ENCODE measurements at regions not wholly inside any gene's neighbourhood (a gene's known extent, or its start where the extent isn't known, plus 50 kb on each side); places are given as distances from the start of the nearest gene placed in this dataset.

DNA sequence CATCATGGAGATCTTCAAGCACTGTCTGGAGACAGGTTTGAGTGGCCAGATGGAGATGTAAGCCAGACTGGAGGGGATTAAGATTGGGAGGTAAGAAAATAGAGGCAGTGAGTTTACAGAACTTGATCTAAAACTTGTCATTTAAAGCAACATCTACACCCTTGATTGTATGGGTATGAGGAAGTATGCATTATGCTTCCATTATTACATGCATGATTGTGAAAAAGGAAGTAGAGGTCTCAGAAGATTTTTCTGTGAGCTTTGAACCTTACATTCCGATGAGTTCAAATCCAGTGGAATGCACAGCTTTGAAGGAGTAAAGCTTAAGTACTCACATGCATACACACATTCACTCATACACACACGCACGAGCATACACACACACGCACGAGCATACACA lies 550.8 kb downstream of the MED13L start:
- Mint-ChIP-seq H3K9me3 (ENCODE audit: low read depth, unreplicated experiment) (peaks cover 13% of the 10 kb centered on the region), H3K4me1 (ENCODE audit: low read depth, unreplicated experiment) (no peaks in the 10 kb centered on the region), H3K27me3 (ENCODE audit: unreplicated experiment) (no peaks in the 10 kb centered on the region), H3K36me3 (ENCODE audit: insufficient read depth, unreplicated experiment) (no peaks in the 10 kb centered on the region), H3K4me3 (ENCODE audit: low read depth, unreplicated experiment) (no peak overlapping the region), H3K27ac (ENCODE audit: unreplicated experiment) (no peak overlapping the region)
- no TSS peak for BruUV-seq (replicated peaks)
- intact Hi-C loops (cut with micrococcal nuclease; ENCODE audit: unreplicated experiment) = no loop called here
- TF ChIP-seq, protein P1, sequence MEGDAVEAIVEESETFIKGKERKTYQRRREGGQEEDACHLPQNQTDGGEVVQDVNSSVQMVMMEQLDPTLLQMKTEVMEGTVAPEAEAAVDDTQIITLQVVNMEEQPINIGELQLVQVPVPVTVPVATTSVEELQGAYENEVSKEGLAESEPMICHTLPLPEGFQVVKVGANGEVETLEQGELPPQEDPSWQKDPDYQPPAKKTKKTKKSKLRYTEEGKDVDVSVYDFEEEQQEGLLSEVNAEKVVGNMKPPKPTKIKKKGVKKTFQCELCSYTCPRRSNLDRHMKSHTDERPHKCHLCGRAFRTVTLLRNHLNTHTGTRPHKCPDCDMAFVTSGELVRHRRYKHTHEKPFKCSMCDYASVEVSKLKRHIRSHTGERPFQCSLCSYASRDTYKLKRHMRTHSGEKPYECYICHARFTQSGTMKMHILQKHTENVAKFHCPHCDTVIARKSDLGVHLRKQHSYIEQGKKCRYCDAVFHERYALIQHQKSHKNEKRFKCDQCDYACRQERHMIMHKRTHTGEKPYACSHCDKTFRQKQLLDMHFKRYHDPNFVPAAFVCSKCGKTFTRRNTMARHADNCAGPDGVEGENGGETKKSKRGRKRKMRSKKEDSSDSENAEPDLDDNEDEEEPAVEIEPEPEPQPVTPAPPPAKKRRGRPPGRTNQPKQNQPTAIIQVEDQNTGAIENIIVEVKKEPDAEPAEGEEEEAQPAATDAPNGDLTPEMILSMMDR (IDR thresholded peaks at IDR 0.05; ENCODE audit: unreplicated experiment) = no peak
- CTCF ChIA-PET = no interaction called here
- DNase-seq = no peak

DNA sequence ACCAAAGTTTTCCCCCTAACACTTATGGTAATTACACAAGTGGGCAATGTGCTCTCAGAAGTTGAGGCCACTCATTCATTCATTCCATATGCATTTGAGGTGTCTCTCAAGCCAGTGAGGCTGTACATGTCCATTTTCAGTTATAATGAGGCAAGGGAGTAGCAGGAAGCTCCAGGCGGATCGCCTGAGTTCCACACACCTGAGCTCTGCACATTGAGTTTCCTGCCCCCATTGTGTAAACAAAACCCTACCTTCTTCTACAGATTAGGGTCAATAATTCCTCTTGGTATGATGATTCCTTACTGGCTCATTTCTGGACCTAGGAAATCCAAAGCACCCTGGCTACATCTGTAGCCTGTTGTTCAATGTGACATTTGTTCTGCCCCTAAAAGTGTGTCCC lies 555.3 kb downstream of the MED13L start:
- no TSS peak for BruUV-seq (replicated peaks)
- no peak for DNase-seq
- H3K36me3 Mint-ChIP-seq (ENCODE audit: insufficient read depth, unreplicated experiment) = no peaks in the 10 kb centered on the region
- H3K9me3 Mint-ChIP-seq (ENCODE audit: low read depth, unreplicated experiment) = peaks cover 16% of the 10 kb centered on the region
- H3K4me1 Mint-ChIP-seq (ENCODE audit: low read depth, unreplicated experiment) = no peaks in the 10 kb centered on the region
- no peaks in the 10 kb centered on the region for H3K27me3 Mint-ChIP-seq (ENCODE audit: unreplicated experiment)
- H3K4me3 Mint-ChIP-seq (ENCODE audit: low read depth, unreplicated experiment) = no peak overlapping the region
- TF ChIP-seq, protein P1 (IDR thresholded peaks at IDR 0.05; ENCODE audit: unreplicated experiment) = no peak
- CTCF ChIA-PET = no interaction called here
- no peak overlapping the region for H3K27ac Mint-ChIP-seq (ENCODE audit: unreplicated experiment)
- intact Hi-C loops (cut with micrococcal nuclease; ENCODE audit: unreplicated experiment) = no loop called here

DNA sequence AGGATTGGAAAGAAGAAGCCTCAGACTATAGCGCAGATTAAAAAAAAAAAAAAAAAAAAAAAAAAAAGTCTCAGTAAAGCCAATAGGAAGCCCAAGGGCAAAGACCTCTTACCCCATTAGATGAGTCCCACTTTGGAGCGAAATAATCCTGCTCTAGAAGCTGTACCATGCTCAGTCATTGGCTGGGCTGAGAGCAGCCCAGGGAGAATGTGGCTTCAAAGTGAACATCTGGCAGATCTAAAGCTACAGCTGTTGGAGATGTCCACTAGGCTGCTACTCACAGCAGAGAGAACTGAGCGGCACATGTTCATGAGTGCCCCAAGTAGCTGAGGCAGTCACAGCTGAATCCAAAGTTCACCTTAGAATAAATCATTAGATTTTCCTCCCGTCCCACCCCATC lies 560.9 kb downstream of the MED13L start:
- peaks cover 19% of the 10 kb centered on the region for H3K9me3 Mint-ChIP-seq (ENCODE audit: low read depth, unreplicated experiment)
- TF ChIP-seq, protein P1 (IDR thresholded peaks at IDR 0.05; ENCODE audit: unreplicated experiment) = no peak
- H3K27ac Mint-ChIP-seq (ENCODE audit: unreplicated experiment) = no peak overlapping the region
- intact Hi-C loops (cut with micrococcal nuclease; ENCODE audit: unreplicated experiment) = no loop called here
- no peaks in the 10 kb centered on the region for H3K4me1 Mint-ChIP-seq (ENCODE audit: low read depth, unreplicated experiment)
- CTCF ChIA-PET = no interaction called here
- no peak overlapping the region for H3K4me3 Mint-ChIP-seq (ENCODE audit: low read depth, unreplicated experiment)
- no peak for DNase-seq
- BruUV-seq (replicated peaks) = no TSS peak
- no peaks in the 10 kb centered on the region for H3K27me3 Mint-ChIP-seq (ENCODE audit: unreplicated experiment)
- no peaks in the 10 kb centered on the region for H3K36me3 Mint-ChIP-seq (ENCODE audit: insufficient read depth, unreplicated experiment)

DNA sequence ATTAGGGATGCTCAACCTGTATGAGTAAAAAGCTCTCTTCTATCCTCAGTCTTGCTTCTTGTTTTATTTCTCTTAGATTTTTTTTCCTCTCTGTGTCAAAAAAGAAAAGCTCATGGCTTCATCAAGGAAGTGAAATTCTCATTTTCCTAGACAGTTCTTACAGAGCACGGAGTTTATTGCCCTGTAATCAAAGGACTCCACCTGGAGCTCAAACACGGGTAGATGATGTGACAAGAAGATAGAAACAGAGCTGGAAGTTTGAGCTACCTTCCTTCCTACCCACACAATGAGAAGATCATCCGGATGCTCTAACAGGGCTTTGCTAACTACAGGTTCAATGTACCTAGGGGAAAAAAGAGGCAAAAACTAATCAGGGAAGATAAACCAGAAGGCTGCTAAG lies 564.8 kb downstream of the MED13L start:
- CTCF ChIA-PET = no interaction called here
- H3K27ac Mint-ChIP-seq (ENCODE audit: unreplicated experiment) = no peak overlapping the region

More for the DNA sequence above, 564.8 kb downstream of the MED13L start:
- H3K9me3 Mint-ChIP-seq (ENCODE audit: low read depth, unreplicated experiment) = peaks cover 16% of the 10 kb centered on the region
- intact Hi-C loops (cut with micrococcal nuclease; ENCODE audit: unreplicated experiment) = no loop called here
- H3K4me1 Mint-ChIP-seq (ENCODE audit: low read depth, unreplicated experiment) = no peaks in the 10 kb centered on the region
- no peak for DNase-seq
- TF ChIP-seq, protein P1 (IDR thresholded peaks at IDR 0.05; ENCODE audit: unreplicated experiment) = no peak
- no peak overlapping the region for H3K4me3 Mint-ChIP-seq (ENCODE audit: low read depth, unreplicated experiment)
- no TSS peak for BruUV-seq (replicated peaks)
- H3K27me3 Mint-ChIP-seq (ENCODE audit: unreplicated experiment) = no peaks in the 10 kb centered on the region
- H3K36me3 Mint-ChIP-seq (ENCODE audit: insufficient read depth, unreplicated experiment) = no peaks in the 10 kb centered on the region

Data from Calu3 (cell line).